Heart right ventricle (tissue), 16 donors: ENCODE measurements at regions not wholly inside any gene's neighbourhood (a gene's known extent, or its start where the extent isn't known, plus 50 kb on each side); places are given as distances from the start of the nearest gene placed in this dataset.
A peak's percentile ranks its signal among the peaks of the same experiment; 100 is the strongest.

Experiments used
- ATAC-seq, 8 donors: fragments of 200-7000 bp; cut with Tn5 transposase; one replicate each; pipeline ENCODE4 v1.9.1; 2020; ENCODE audit warnings: mild to moderate bottlenecking in 8 of 8, moderate library complexity in 8 of 8, moderate number of reproducible peaks in 1 of 8
- DNase-seq, 2 donors: peaks; one replicate each; pipeline ENCODE4 v3.0.0-alpha.2; 2020
- H3K27ac ChIP-seq, 10 donors: fragments of 200-600 bp; sonication (generic) in 2 of 10; one replicate each; pipeline versions ENCODE4 v1.5.0 to v1.8.0; 2020 to 2022; ENCODE audit warnings: mild to moderate bottlenecking in 3 of 10
- H3K27me3 ChIP-seq, 7 donors: fragments of 200-600 bp; one replicate each; pipeline ENCODE4 v1.8.0; 2021 to 2022; ENCODE audit warnings: mild to moderate bottlenecking in 2 of 7
- H3K36me3 ChIP-seq, 9 donors: fragments of 200-600 bp; sonication (generic) in 1 of 9; one replicate each; pipeline versions ENCODE4 v1.5.0 to v1.8.0; 2020 to 2022; ENCODE audit warnings: mild to moderate bottlenecking in 2 of 9
- H3K4me1 ChIP-seq, 9 donors: fragments of 200-600 bp; sonication (generic) in 1 of 9; one replicate each; pipeline versions ENCODE4 v1.5.0 to v1.8.0; 2020 to 2022; ENCODE audit warnings: mild to moderate bottlenecking in 4 of 9
- H3K4me3 ChIP-seq, 10 donors: fragments of 200-600 bp; sonication (generic) in 2 of 10; one replicate each; pipeline versions ENCODE4 v1.5.0 to v1.8.0; 2020 to 2022; ENCODE audit warnings: mild to moderate bottlenecking in 7 of 10, moderate library complexity in 2 of 10
- H3K9me3 ChIP-seq, 11 donors: fragments of 200-600 bp in 10 of 11; sonication (generic) in 2 of 11; one replicate each; pipeline versions ENCODE4 v1.5.0 to v1.8.0; 2013 to 2022; ENCODE audit warnings: mild to moderate bottlenecking in 2 of 11, control low read depth in 1 of 11, moderate library complexity in 1 of 11
- WGBS, 2 donors: extraction: QIAGEN DNeasy Blood & Tissue Kit; methylation state at CpG; one replicate each; pipeline ENCODE4 v1.1.7; 2013; ENCODE audit warnings: inconsistent platforms in 1 of 2; 5-methylcytosine and 5-hydroxymethylcytosine counted together
- intact Hi-C, 10 donors: fragments of 100-400 bp; cut with DNase I; formaldehyde crosslinking; loops; one replicate each; pipeline versions ENCODE4 v1.11.1 to v1.14.2; 2022
- TF ChIP-seq, protein P1 (sequence below), 9 donors: fragments of 200-600 bp; sonication (generic) in 2 of 9; IDR thresholded peaks; one replicate each; pipeline versions ENCODE4 v1.5.0 to v1.8.0; 2021 to 2022; ENCODE audit warnings: antibody characterized with exemption in 9 of 9, mild to moderate bottlenecking in 5 of 9, moderate library complexity in 1 of 9
- donor health status: Arrhythmogenic right ventricular cardiomyopathy.
- donor health status: ischemic (EF 13 %, LVEDD 7.1; RV severe dilation, severe dysfunction).
- donor health status: healthy with polysubstance abuse.
- donor health status: DM: no; HTN: yes; CAD: no.
- donor health status: DM: no; HTN: no; CAD: no.
- donor health status: ischemic (EF 25% LVEDD 6.9; RV normal size, moderate dysfunction).
- donor health status: ischemic (EF 25% LVEDD 5.7; RV mildly dilated, moderate dysfunction).
- donor health status: healthy.
- donor health status: DM: yes; HTN: yes; CAD: no.
- donor health status: Ischemic cardiomyopathy.
- donor health status: ischemic (EF 35%, LVEDD 5.7; RV mildly dilated, moderate dysfunction).
- donor health status: nonischemic (EF 11% LVEDD 7.7; RV severe dilation, severe dysfunction).
- donor health status: DM: yes; HTN: yes; CAD: no.
- donor health status: PGD.
- donor health status: ischemic (EF 29% LVEDD 5.4; RV normal size, mild dysfunction).
- donor health status: nonischemic (EF 23%, LVEDD 6.1; RV moderate dilation, normal function).

DNA sequence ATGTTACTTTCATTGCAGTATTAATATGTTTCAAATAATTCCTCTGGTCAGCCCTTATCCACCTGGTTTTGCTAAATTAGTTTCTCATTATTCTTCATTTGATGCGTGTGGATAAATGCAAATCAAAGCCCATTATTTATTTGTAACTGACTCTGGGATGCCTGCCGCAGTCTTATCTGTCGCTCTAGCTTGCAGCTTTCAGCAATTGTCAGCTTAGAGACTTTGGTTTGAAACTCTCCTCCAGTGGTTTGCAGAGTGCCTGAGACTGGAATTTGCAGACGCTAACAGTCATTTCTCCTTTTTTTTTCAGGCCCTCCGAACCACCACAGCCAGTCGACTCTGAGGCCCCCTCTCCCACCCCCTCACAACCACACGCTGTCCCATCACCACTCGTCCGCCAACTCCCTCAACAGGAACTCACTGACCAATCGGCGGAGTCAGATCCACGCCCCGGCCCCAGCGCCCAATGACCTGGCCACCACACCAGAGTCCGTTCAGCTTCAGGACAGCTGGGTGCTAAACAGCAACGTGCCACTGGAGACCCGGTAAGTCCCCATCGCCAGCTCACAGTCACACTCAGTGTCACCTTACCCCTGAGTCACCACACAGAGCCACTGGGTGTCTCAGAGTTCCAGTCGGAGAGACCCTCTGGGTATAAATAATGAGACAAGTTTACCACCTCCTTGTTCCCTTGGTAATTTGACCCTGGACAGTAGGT lies 339.0 kb upstream of the WWC1 start:
- TF ChIP-seq, protein P1, sequence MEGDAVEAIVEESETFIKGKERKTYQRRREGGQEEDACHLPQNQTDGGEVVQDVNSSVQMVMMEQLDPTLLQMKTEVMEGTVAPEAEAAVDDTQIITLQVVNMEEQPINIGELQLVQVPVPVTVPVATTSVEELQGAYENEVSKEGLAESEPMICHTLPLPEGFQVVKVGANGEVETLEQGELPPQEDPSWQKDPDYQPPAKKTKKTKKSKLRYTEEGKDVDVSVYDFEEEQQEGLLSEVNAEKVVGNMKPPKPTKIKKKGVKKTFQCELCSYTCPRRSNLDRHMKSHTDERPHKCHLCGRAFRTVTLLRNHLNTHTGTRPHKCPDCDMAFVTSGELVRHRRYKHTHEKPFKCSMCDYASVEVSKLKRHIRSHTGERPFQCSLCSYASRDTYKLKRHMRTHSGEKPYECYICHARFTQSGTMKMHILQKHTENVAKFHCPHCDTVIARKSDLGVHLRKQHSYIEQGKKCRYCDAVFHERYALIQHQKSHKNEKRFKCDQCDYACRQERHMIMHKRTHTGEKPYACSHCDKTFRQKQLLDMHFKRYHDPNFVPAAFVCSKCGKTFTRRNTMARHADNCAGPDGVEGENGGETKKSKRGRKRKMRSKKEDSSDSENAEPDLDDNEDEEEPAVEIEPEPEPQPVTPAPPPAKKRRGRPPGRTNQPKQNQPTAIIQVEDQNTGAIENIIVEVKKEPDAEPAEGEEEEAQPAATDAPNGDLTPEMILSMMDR (IDR thresholded peaks at IDR 0.05) = peak in 1 of 9 donors; percentile 8
- WGBS, 2 donors = 31 to 42% methylated on average over 19 of the region's 19 CpGs
- ATAC-seq (peak; percentile 56 to 90 (median 72)), DNase-seq (no peak)
- Histone ChIP-seq H3K4me1 (peaks cover 5 to 67% (median 46%) of the 10 kb centered on the region in 9 donors), H3K9me3 (peaks cover 0 to 15% (median 0%) of the 10 kb centered on the region in 11 donors), H3K27me3 (no peaks in the 10 kb centered on the region), H3K27ac (peak overlapping the region in 9 of 10 donors; percentile 20 to 92 (median 80)), H3K4me3 (peak overlapping the region in 1 of 10 donors; percentile 4), H3K36me3 (no peaks in the 10 kb centered on the region)
- intact Hi-C loops = loop anchor here in 1 of 10 donors (5.0 kb wide), 1 partner anchor 45 kb away; no protein-coding TSS in a partner anchor

DNA sequence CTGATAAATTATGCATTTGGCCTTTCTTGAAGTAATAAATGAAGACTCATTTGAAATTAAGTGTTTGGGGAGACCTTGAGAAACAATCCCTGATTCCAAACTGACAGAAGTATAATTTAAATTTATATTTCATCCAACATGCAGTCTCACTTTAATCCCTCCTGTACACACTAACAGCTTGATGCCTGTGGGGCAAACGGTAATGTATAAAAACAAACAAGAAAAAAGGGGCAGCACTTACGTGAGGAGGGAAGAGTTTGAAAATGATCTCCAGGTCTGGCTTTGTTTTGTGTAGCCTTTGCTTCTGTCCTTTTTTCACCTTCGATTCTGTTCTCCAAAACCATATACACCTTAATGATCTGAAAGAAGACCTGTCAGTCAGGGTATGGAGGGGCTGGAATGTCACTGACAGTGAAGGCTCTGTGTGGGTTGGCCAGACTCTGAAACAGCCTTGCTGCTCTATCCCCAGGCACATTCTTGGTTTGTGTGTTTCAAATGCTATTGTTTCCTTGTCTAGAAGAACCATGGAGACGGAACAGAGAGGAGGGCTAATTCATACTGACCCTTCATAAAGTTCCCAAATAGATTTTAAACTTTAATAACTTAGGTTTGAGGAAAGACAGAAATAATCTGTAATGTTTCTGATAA lies 338.2 kb upstream of the WWC1 start:
- H3K36me3 ChIP-seq = no peaks in the 10 kb centered on the region
- WGBS, 2 donors = 55 to 67% methylated on average over 4 of the region's 4 CpGs
- ATAC-seq (peak in 5 of 8 donors; percentile 34 to 63 (median 56)), DNase-seq (no peak)
- TF ChIP-seq, protein P1 (IDR thresholded peaks at IDR 0.05) = no peak
- H3K4me3 ChIP-seq = no peak overlapping the region
- no peaks in the 10 kb centered on the region for H3K27me3 ChIP-seq
- intact Hi-C loops = loop anchor here in 1 of 10 donors (5.0 kb wide), 1 partner anchor 44 kb away; no protein-coding TSS in a partner anchor
- peak overlapping the region in 8 of 10 donors; percentile 20 to 92 (median 64) for H3K27ac ChIP-seq
- peaks cover 0 to 22% (median 0%) of the 10 kb centered on the region in 11 donors for H3K9me3 ChIP-seq
- peaks cover 5 to 59% (median 39%) of the 10 kb centered on the region in 9 donors for H3K4me1 ChIP-seq

GRCh38 chr5:167961731-167962130 lies 329.7 kb upstream of the WWC1 start:
- Histone ChIP-seq H3K27me3 (no peaks in the 10 kb centered on the region), H3K27ac (peak overlapping the region in 1 of 10 donors; percentile 15), H3K36me3 (no peaks in the 10 kb centered on the region), H3K4me1 (peaks cover 0 to 34% (median 12%) of the 10 kb centered on the region in 9 donors), H3K9me3 (peaks cover 0 to 14% (median 0%) of the 10 kb centered on the region in 11 donors), H3K4me3 (no peak overlapping the region)
- WGBS, 2 donors = 51 to 63% methylated on average over 2 of the region's 2 CpGs
- DNase-seq = no peak
- intact Hi-C loops = no loop called here
- no peak for ATAC-seq
- TF ChIP-seq, protein P1 (IDR thresholded peaks at IDR 0.05) = no peak

DNA sequence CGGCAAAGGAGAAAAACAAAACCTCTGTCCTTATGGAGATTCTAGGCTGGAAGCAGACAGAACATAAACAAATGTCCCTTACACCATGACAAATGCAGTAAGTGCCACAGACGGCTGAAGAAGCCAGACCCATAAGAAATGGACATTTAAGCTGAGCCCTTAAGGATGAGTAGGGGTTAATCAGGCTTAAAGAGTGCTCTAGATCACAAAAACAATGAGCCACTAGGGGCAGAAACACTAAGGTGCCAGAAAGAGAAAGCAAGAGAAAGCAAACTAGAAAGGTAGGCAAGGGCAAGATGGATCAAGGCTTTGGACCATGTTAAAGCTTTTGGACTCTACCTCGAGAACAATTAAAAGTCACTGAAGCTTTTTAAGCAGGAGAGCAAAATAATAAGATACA lies 326.9 kb upstream of the WWC1 start:
- 71 to 76% methylated on average over 3 of the region's 3 CpGs for WGBS, 2 donors
- TF ChIP-seq, protein P1 (IDR thresholded peaks at IDR 0.05) = peak in 3 of 9 donors; percentile 8 to 14 (median 10)
- Histone ChIP-seq H3K9me3 (no peaks in the 10 kb centered on the region), H3K36me3 (no peaks in the 10 kb centered on the region), H3K4me1 (peaks cover 0 to 51% (median 26%) of the 10 kb centered on the region in 9 donors), H3K27me3 (no peaks in the 10 kb centered on the region), H3K4me3 (no peak overlapping the region), H3K27ac (no peak overlapping the region)
- intact Hi-C loops = no loop called here
- ATAC-seq (peak in 1 of 8 donors; percentile 21), DNase-seq (no peak)
